ENCODE measurements at regions not wholly inside any gene's neighbourhood (a gene's known extent, or its start where the extent isn't known, plus 50 kb on each side); places are given as distances from the start of the nearest gene placed in this dataset.

- no peak for DNase-seq
- H3K9me3 ChIP-seq (replicated peaks; ENCODE audit: insufficient read depth, low read length), result no peaks in the 10 kb centered on the region
- H3K27me3 ChIP-seq (replicated peaks; ENCODE audit: insufficient read depth, low read length), result no peaks in the 10 kb centered on the region
- H3K27ac ChIP-seq (ENCODE audit: low read length), result no peak overlapping the region
- no peak overlapping the region for H3K4me2 ChIP-seq (ENCODE audit: low read depth, low read length)
- no peak overlapping the region for H2AFZ ChIP-seq (ENCODE audit: low read length)
- H3K36me3 ChIP-seq (replicated peaks; ENCODE audit: insufficient read depth, low read length), result no peaks in the 10 kb centered on the region
- H4K20me1 ChIP-seq (ENCODE audit: insufficient read depth, low read length), result no peaks in the 10 kb centered on the region
- no peak overlapping the region for H3K4me3 ChIP-seq (ENCODE audit: low read length)
- no peak for TF ChIP-seq EZH2 (optimal IDR thresholded peaks at IDR 0.05; ENCODE audit: low read depth, low read length)
- TF ChIP-seq, protein P1, sequence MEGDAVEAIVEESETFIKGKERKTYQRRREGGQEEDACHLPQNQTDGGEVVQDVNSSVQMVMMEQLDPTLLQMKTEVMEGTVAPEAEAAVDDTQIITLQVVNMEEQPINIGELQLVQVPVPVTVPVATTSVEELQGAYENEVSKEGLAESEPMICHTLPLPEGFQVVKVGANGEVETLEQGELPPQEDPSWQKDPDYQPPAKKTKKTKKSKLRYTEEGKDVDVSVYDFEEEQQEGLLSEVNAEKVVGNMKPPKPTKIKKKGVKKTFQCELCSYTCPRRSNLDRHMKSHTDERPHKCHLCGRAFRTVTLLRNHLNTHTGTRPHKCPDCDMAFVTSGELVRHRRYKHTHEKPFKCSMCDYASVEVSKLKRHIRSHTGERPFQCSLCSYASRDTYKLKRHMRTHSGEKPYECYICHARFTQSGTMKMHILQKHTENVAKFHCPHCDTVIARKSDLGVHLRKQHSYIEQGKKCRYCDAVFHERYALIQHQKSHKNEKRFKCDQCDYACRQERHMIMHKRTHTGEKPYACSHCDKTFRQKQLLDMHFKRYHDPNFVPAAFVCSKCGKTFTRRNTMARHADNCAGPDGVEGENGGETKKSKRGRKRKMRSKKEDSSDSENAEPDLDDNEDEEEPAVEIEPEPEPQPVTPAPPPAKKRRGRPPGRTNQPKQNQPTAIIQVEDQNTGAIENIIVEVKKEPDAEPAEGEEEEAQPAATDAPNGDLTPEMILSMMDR (IDR thresholded peaks at IDR 0.05; ENCODE audit: low read length), result no peak
- TF ChIP-seq EZH2phosphoT487 (IDR thresholded peaks at IDR 0.05; ENCODE audit: low read length), result no peak
- no peak overlapping the region for H3K9ac ChIP-seq (ENCODE audit: low read length)
- H3F3A ChIP-seq (ENCODE audit: insufficient read depth, low read length), result no peaks in the 10 kb centered on the region
- no peaks in the 10 kb centered on the region for H3K9me2 ChIP-seq (replicated peaks; ENCODE audit: insufficient read depth, low read length)
- H3K4me1 ChIP-seq (ENCODE audit: low read length), result no peaks in the 10 kb centered on the region
- no peaks in the 10 kb centered on the region for H3K79me2 ChIP-seq (ENCODE audit: low read length)
Observed at GRCh38 chr1:105343317-105343716, 1593.6 kb downstream of the AMY1C start.

DNA sequence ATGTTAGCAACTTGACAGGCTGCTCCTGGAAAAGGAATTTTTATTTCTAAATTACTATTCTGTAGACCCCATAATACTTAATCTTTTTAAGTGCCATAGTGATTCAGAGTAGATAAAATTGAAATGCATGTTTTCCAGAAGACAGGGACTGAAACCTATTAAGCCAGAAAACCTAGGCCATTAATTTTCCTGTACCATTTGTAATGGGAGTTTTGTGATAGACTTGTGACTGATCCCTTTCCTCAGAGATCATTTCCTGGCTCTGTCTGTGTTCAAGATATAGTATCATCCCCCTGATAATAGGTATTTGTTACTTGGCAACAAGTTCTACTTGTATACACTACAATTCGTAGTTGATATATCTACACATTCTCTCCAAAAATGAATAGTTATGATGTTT, 1609.8 kb downstream of the AMY1C start:
- H3K4me2 ChIP-seq (ENCODE audit: low read depth, low read length), result no peak overlapping the region
- DNase-seq, result no peak
- H3K79me2 ChIP-seq (ENCODE audit: low read length), result no peaks in the 10 kb centered on the region
- no peak overlapping the region for H3K27ac ChIP-seq (ENCODE audit: low read length)
- no peak overlapping the region for H2AFZ ChIP-seq (ENCODE audit: low read length)
- no peaks in the 10 kb centered on the region for H3F3A ChIP-seq (ENCODE audit: insufficient read depth, low read length)
- no peaks in the 10 kb centered on the region for H3K4me1 ChIP-seq (ENCODE audit: low read length)
- no peaks in the 10 kb centered on the region for H3K9me3 ChIP-seq (replicated peaks; ENCODE audit: insufficient read depth, low read length)
- no peaks in the 10 kb centered on the region for H3K36me3 ChIP-seq (replicated peaks; ENCODE audit: insufficient read depth, low read length)
- TF ChIP-seq EZH2 (optimal IDR thresholded peaks at IDR 0.05; ENCODE audit: low read depth, low read length), result no peak
- TF ChIP-seq, protein P1 (IDR thresholded peaks at IDR 0.05; ENCODE audit: low read length), result no peak
- TF ChIP-seq EZH2phosphoT487 (IDR thresholded peaks at IDR 0.05; ENCODE audit: low read length), result no peak
- no peaks in the 10 kb centered on the region for H3K27me3 ChIP-seq (replicated peaks; ENCODE audit: insufficient read depth, low read length)
- H4K20me1 ChIP-seq (ENCODE audit: insufficient read depth, low read length), result no peaks in the 10 kb centered on the region
- no peaks in the 10 kb centered on the region for H3K9me2 ChIP-seq (replicated peaks; ENCODE audit: insufficient read depth, low read length)
- H3K9ac ChIP-seq (ENCODE audit: low read length), result no peak overlapping the region
- H3K4me3 ChIP-seq (ENCODE audit: low read length), result no peak overlapping the region

GRCh38 chr1:105362438-105362837, 1612.7 kb downstream of the AMY1C start:
- no peak overlapping the region for H3K27ac ChIP-seq (ENCODE audit: low read length)
- no peak for TF ChIP-seq EZH2phosphoT487 (IDR thresholded peaks at IDR 0.05; ENCODE audit: low read length)
- TF ChIP-seq, protein P1 (IDR thresholded peaks at IDR 0.05; ENCODE audit: low read length), result no peak
- TF ChIP-seq EZH2 (optimal IDR thresholded peaks at IDR 0.05; ENCODE audit: low read depth, low read length), result no peak
- H4K20me1 ChIP-seq (ENCODE audit: insufficient read depth, low read length), result no peaks in the 10 kb centered on the region

More at GRCh38 chr1:105362438-105362837, 1612.7 kb downstream of the AMY1C start:
- DNase-seq, result no peak
- Histone ChIP-seq H3K9me2 (replicated peaks; ENCODE audit: insufficient read depth, low read length) (no peaks in the 10 kb centered on the region), H3K27me3 (replicated peaks; ENCODE audit: insufficient read depth, low read length) (no peaks in the 10 kb centered on the region), H3K9ac (ENCODE audit: low read length) (no peak overlapping the region), H3K4me3 (ENCODE audit: low read length) (no peak overlapping the region), H3K79me2 (ENCODE audit: low read length) (no peaks in the 10 kb centered on the region), H3F3A (ENCODE audit: insufficient read depth, low read length) (no peaks in the 10 kb centered on the region), H3K9me3 (replicated peaks; ENCODE audit: insufficient read depth, low read length) (no peaks in the 10 kb centered on the region), H3K4me1 (ENCODE audit: low read length) (no peaks in the 10 kb centered on the region), H2AFZ (ENCODE audit: low read length) (no peak overlapping the region), H3K4me2 (ENCODE audit: low read depth, low read length) (no peak overlapping the region), H3K36me3 (replicated peaks; ENCODE audit: insufficient read depth, low read length) (no peaks in the 10 kb centered on the region)

All from MM.1S (cell line).